Body of pancreas (tissue), 4 donors: ENCODE measurements at regions not wholly inside any gene's neighbourhood (a gene's known extent, or its start where the extent isn't known, plus 50 kb on each side); places are given as distances from the start of the nearest gene placed in this dataset.

Source experiments
- CTCF ChIP-seq, 7 experiments: fragments of 450-650 bp in 4 of 7; fragments of 200-600 bp in 3 of 7; sonication (generic) in 3 of 7; IDR thresholded peaks; one replicate each; pipeline ENCODE4 v1.5.1; 2016 to 2019; ENCODE audit warnings: antibody characterized with exemption in 7 of 7
- POLR2A ChIP-seq, 3 donors: fragments of 450-650 bp; IDR thresholded peaks; one replicate each; pipeline ENCODE4 v1.6.1; 2016; ENCODE audit warnings: antibody characterized with exemption in 3 of 3, mild to moderate bottlenecking in 2 of 3

- TF ChIP-seq POLR2A (IDR thresholded peaks at IDR 0.05), result no peak
- TF ChIP-seq CTCF (IDR thresholded peaks at IDR 0.05), result no peak
Measured at GRCh38 chr7:33685981-33686683, 219.2 kb upstream of the BMPER start.
